Epithelial cell of prostate (primary cell): ENCODE measurements at regions not wholly inside any gene's neighbourhood (a gene's known extent, or its start where the extent isn't known, plus 50 kb on each side); places are given as distances from the start of the nearest gene placed in this dataset.

Experiments used
- DNase-seq: peaks from one replicate; pipeline ENCODE4 v3.0.0-alpha.2; 2011; ENCODE audit warnings: low read depth, low spot score
- H3K27ac ChIP-seq: fragments of 450-650 bp; 2 replicates; pipeline ENCODE4 v1.5.1; 2017; ENCODE audit warnings: mild to moderate bottlenecking

DNA sequence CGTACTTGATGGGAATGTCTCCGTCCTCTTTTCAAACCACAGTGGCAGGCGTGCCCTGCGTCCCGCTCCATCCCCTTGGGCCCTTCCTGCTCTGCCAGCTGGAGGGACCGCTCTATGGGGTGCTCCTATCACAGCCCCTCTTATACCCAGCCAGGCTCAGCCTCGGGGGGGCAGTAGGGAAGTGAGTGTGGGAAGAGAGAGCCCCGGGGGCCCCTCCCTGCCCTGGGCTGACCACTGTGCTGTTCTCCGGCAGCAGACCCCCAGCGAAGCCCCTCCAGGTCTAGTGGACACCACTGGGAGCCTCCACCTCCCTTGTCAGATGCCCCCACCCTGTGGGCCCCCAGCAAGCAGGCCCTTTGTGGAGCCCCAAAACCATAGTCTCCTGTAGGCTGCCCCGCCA is 572.5 kb downstream of the BRD1 start:
- DNase-seq: no peak
- no peak overlapping the region for H3K27ac ChIP-seq

DNA sequence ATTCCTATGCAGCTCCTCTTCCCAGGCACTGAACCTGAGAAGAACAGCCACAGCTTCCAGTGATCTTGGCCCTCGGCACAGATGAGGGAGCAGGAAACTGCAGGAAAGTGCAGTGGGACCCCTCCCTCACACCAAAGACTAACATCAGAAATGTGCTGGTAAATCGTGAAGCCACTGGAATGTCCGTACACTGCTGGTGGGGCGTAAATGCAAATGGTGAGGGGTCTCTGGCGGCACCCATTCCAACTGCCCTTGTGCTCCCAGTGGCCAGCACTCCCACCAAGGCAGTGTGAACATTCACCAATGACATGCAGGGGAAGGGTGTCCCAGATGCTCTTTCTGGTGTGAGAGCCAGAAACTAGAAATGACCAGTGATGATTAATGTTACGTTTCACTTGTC is 574.0 kb downstream of the BRD1 start:
- no peak overlapping the region for H3K27ac ChIP-seq
- DNase-seq: no peak

DNA sequence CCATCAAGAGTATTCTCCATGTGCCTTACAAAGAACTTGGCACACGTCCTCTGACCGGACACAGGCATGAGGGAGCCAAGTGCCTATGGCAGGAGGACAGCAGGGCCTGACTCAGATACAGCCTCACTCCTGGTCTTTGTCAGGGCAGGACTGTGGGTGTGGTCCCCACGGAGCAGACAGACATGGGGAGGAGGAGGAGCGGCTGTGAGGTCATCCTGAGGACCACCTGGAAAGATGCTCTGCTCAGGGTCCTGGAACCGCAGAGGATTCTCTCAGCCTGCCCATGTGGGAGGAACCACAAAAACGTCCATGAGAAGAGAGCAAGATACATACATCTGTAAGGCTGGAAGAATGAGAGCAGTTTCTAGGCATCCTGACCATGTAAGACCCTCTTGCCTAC is 576.3 kb downstream of the BRD1 start:
- no peak overlapping the region for H3K27ac ChIP-seq
- DNase-seq: no peak

DNA sequence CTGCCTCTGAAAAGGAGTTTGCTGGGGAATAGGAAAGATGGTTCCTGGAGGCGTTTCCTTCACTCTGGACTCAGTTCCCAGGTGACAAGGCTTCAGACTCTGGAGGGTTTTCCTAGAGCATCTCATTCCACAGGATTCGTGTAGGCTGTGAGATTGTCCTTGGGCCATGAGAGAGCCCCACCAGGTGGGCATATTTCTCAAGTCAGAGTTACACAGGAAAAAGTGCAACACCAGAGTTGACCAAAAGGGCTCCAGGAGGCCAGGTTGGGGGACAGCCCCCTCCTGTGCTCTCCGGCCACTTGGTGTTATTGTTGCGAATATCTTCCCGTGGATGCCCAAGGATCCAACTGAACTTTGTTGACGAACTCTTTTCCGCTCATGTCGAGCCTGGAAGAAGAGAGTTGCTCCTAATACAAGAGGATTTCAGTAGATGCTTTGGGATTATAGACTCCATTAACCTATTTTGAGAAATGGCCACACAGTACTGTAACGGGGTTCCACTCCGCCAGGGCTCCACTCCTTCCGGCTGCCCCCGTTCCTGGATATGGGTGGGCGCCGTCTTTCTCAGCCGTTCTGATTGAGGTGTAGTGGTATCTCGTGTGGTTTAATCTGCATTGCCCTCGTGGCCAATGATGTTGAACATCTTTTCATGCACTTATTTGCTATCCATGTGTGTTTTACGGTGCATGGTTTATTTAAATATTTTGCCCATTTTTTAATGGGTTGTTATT is 580.3 kb downstream of the BRD1 start:
- no peak for DNase-seq
- H3K27ac ChIP-seq: no peak overlapping the region

DNA sequence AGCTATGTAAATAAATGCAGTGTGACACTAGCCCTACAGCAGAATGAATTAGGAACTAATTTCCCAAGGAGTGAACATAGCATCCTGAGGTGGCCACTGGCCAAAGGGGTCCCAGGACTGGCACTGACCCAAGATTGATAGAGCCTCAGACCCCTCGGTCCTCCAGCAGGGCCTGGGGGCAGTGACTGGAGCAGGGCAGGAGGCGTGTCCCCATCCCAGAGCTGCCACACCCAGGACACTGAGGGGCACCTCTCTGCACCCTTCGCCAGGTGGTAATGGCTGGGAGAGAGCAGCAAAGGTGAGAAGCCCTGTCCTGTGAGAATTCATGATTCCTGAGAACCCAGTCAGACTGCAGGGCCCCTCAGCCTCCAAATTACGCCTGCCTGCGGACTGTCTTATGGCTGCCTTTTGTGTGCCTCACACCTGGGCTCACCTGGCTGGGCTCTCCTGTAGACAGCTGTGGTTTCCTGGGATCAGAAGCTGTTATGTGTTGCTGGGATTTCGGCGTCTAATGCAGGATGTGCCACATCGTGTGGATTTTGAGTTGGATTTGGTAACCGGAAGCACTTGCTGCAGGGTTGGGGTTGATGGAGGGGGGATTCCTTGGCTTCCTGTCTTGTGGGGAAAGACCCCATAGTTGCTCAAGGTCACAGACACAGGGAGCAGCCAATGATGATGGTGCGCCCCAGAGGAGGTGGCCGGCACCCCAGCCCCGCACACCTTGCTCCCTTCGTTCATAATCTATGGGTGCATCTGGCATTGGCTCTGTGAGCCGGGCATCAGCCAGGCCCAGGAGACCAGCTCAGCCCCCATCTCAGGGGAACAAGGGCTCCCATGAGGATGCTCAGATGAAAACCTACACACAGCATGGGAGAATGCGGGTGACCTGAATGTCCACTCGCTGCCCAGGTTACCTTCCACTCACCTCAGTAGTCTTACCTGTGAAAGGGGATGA is 582.9 kb downstream of the BRD1 start:
- no peak for DNase-seq
- H3K27ac ChIP-seq: no peak overlapping the region

DNA sequence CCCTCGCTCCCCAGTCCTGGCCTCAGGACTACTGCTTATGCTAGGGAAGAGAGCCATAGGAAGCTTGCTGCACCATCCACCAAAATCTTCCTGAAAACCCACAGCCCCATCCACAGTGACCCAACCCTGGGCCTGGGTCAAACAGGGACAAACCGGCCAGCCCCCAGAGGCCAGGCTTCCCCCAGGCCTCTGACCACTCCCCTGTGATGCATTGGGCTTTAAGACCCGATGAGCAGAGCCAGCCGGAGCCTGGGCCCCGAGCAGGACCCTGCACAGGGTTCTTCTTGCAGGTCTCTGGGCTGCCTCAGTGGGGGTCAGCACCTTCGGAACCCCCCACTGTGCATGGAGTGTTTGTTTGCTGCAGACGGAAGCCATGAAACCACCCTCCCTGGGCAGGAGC is 583.7 kb downstream of the BRD1 start:
- H3K27ac ChIP-seq: no peak overlapping the region
- DNase-seq: no peak

DNA sequence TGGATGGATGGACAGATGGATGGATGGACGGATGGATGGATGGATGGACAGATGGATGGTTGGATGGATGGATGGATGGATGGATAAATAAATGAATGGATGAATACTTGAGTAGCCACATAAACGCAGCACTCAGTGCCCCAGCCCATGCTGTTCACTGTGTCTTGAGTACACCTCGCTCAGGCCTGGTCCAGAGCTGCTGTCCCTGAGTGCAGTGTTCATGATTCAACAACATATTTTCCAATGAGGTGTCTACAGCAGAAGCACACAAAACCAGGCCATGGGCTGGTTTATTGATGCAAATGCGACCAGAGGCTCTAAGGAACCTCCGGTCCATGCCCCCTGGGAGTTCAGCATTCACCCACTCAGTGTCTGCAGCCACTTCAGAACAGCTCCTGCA is 584.3 kb downstream of the BRD1 start:
- H3K27ac ChIP-seq: no peak overlapping the region
- DNase-seq: no peak

DNA sequence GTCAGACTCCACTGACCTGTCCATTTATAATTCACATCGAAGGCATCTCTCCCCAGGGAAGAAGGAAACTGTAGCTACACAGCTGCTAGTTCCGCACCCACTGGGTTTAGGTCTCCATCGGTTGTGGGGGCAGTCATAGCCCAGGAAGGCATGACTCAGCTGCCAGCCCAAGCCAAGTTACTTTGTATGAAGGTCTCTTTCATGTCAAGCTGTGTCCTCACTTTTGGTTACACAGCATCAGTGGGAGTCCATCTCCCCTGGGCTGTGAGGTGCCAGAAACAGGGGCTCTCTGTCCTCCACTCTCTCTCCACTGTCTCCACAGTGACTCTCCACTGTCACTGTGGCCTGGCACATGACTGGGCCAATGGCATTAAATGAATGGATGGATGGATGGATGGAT is 585.2 kb downstream of the BRD1 start:
- no peak overlapping the region for H3K27ac ChIP-seq
- no peak for DNase-seq

DNA sequence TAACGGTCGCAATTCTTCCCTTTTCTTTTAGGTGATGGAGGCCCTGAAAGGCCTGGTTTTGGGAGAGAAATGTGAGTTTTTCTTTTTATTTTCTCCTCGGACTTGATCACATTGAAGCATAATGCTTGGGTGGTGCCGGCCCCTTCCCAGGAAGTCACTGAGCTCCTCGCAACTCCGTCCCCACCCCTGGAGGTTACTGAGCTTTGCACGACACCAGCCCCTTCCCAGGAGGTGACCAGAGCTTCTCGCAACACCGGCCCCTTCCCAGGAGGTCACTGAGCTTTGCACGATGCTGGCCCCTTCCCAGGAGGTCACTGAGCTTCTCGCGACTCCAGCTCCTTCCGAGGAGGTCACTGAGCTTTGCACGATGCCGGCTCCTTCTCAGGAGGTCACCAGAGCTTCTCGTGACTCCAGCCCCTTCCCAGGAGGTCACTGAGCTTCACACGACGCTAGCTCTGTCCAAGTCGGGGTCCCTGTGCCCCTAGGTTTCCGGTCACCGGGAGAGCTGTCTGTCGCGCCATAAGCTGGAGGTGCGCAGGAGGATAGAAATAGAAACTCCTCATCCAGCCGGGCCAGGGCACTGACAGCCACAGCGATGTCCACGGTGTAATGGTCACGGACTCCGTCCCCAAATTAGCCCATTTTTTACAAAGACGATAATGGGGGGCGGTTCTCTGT is 586.4 kb downstream of the BRD1 start:
- H3K27ac ChIP-seq: no peak overlapping the region
- no peak for DNase-seq

DNA sequence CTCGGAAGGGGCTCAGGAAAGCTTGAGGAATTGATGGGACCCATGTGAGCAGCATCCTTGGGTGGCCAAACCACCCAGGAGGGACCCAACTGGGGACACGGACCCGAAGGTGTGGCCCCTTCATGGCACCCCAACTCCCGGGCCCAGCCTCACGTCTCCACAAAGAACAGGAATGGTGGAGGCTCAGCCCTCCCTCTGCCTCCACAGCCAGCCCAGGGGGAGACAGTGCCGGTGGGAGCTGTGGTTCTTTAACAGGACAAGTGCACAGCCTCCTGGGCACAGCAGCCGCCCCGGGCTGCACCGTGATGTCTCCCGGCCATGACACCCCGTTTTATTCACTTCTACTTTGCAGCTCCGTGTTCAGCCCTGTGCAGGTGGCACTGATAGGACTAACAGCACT is 587.2 kb downstream of the BRD1 start:
- DNase-seq: no peak
- H3K27ac ChIP-seq: no peak overlapping the region

DNA sequence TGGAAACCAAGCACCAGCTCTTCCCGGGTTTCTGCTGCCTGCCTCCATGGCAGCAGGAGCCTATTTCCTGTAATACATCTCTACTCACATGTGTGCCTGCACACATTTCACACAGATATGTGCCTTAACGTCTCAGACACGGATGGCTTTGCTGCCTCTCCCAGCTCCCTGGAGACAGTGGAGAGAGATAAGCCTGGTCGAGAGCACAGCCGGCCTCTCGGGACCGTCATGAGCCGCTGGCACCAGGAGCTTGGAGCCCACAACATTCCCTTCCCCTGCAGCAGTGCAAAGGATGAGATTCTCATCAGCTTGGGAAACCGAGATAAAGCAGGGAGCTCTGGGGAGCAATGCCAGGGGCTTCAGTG is 587.7 kb downstream of the BRD1 start:
- no peak for DNase-seq
- no peak overlapping the region for H3K27ac ChIP-seq

DNA sequence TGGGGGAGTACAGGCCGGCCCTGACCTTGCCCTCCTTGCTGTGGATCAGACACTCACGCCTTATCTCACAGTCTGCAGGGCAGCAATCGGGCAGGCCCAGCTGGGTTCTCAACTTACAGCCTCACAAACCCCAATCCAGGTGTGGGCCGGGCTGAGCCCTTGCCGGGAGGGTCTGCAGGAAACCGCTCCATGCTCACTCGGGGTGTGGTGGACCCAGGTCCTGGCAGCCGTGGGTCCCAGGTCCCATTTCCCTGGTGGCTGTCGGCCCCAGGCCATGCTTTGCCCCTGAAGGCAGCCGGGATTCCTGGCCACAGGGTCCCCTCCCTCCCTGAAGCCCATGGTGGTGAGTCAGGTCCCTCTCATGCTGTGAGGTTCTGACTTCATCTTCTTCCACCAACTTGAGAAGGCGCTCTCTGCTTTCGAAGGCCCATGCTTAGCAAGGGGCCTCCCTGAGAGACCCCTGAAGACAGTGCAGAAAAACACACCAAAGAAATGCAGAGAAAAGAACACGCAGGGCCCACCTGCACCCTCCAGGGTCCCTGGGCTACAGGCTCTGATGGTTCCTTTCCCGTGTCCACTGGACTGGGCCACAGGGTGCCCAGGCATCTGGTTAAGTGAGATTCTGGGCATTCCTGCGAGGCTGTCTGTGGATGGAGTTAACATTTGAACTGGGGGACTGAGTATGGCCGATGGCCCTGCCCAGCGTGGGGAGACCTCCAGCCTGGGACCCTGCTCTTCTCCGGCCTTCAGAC is 588.2 kb downstream of the BRD1 start:
- no peak for DNase-seq
- no peak overlapping the region for H3K27ac ChIP-seq

DNA sequence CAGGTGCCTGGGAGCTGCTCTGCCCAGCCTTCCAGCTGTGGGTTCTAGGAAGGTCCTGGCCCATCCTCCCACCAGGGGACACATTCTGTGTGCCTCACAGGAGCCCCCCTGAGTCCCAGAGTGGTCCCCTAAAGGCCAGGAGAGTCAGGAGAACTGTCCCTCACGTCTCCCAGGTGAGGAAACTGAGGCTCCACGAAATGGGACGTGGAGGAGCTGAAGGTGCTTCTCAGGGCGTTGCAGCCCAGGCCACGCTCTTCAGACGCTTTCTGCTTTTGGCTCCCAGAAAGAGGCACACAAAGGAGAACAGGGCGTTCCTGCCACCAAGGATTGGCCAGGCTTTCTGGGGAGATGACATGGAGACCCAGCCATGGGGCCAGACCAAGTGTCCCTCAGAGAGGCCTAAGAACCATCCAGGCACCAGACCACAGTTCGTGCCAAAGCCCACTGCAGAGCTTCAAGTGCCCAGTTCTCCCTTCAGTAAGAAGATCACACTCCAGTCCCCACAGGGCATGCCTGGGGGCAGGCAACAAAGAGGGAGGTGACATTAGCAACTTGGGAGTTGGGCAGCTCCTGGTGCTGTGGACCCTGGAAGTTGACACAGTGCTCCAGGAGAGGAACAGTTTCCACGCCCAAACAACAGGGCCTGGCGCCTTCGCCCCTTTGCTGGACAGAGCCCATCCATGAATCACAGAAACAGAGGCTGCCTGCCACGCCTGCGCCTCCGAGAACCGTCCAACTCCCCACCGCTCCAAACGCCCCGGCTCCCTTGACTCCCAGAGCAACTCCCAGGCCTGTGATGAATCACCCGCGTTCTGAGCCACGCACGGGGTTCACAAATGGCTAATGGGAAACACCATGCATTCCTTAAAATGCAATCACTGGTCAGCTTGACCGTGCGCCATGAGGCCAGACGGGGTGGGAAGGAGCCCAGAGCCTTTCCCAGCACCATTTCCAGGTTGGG is 589.2 kb downstream of the BRD1 start:
- H3K27ac ChIP-seq: no peak overlapping the region
- DNase-seq: no peak

DNA sequence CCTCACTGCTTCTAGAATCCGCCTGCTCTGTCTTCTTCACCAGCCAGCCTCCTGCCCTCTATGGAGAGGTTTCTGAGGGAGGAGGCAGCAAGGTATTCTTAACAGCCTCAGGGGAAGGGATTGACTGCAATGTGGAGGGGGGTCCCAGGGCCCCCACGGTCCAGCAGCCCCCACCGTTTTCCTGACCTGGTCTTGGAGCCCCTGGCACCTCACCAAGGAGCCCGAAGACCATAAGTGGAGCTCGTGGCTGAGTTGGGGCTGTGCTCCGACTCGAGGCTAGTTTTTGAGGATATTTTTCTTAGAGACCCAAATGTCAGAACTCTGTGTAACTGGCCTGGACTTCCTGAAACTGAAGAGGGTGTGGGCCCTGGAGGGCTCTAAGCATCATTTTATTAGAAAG is 590.0 kb downstream of the BRD1 start:
- no peak overlapping the region for H3K27ac ChIP-seq
- no peak for DNase-seq

DNA sequence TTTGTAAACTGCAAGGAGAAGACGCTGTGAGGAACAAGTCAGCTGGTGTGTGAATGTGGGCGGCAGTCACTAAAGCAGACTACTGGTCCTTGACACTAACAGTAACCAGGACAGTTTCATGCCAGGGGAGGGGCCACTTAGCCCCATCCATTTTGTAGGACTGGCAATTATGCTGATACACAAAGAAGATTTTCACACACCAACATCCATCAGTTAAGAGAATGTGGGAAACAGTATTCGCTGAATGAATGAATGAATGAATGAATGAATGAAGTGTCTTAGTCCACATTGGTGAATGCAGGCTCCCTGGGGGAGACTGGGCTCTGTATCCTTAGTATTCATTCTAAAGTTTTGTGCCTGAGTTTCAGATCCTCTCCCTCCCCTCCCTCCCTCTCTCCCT is 590.4 kb downstream of the BRD1 start:
- no peak for DNase-seq
- H3K27ac ChIP-seq: no peak overlapping the region

DNA sequence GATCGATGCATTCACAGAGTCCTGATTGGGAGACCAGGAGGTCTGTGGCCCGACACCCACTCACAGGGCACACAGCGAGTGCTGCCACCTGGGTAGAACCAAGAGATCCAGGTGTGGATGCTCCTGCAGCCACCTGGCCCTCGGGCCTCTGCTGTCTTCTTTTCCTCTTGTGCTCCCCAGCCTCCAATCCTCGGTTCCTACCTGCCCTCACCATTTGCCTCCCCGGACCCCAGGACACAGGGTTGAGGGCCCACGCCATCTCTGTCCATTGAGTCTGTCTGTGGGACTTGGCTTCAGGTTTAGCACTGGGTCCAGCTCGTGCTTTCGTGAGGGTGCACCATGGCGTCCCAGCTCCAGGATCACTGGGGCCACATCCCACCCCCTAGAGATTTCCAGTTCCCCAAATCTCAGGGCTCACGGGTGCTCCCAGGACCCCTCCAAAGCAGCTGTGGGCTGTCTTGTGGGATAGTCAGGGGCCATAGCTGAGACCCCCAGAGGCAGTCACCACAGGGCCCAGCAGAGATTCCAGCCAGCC is 591.1 kb downstream of the BRD1 start:
- DNase-seq: no peak

DNA sequence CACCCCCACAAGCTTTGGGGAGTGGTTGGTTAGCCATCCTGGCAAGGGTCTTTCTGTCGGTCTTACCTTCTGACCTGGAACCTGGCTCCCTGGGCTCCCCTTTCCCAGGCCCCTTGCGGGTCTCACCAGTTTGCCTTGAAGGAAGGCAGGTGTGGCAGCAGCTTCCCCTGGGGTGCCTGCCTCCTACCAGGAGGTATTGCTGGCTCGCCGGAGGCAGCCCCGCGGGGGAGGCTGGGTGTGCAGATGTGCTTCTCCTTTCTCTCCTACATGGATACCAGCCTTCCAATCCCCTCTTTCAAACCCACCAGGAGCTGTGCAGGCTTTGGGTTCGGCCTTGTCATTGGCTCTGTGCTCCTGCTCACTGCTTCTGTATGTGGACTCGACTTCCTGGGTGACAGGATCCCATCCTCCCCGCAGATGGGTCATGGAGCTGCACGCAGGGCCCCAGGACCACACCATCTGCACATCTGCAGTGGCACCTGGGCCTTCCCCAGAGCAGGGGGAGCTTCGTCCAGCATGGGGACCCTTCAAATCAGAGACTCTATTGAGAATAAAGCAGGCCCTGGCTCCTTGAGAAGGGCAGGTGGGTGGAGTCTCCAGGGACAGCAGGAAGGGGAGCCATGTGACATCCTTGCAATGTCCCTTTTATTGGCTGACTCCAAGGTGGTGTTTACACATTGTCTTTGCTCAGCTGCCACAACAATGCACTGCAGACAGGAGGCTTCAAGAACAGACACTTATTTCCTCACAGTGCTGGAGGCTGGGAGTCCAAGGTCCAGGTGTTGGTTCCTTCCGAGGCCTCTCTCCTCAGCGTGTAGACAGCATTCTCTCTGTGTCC is 592.0 kb downstream of the BRD1 start:
- DNase-seq: no peak

More for the DNA sequence above, 591.1 kb downstream of the BRD1 start:
- no peak overlapping the region for H3K27ac ChIP-seq

DNA sequence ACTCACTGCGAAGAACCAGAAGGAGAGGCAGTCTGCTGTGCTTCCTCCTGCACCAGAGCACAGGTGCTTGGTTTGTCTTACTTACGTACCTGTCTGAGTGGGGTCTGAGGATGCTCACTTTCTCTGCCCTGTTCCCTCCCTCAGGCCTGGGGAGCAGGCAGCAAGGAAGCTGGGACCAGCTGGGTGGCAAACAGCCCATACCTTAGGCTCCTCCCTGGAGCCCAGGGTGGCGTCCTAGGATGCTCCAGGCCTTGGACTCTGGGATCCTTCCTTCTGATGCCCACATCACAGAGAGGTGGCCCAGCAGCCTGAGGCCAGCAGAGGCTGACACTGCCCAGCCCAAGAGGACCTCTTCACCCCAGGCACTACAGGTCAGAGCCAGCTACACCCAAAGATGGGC is 593.2 kb downstream of the BRD1 start:
- H3K27ac ChIP-seq: no peak overlapping the region
- no peak for DNase-seq

More for the DNA sequence above, 592.0 kb downstream of the BRD1 start:
- no peak overlapping the region for H3K27ac ChIP-seq
